ENCODE measurements at regions not wholly inside any gene's neighbourhood (a gene's known extent, or its start where the extent isn't known, plus 50 kb on each side); places are given as distances from the start of the nearest gene placed in this dataset.

DNA sequence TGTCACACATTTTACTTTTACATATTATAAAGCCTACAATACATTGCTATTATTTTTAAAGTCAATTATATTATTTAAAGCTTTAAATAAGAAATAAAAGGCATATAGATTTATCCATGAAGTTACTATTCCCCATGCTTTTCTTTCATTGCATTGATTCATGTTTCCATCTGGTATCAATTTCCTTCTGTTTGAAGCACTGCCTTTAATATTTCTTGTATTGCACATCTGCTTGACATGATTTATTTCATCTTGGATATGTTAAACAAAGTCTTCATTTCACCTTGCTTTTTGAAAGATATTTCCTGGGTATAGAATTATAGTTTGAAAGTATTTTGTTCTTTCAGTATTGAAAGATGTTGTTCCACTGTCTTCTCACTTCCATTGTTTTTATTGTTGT is 174.3 kb upstream of the MBNL1 start:
- Histone ChIP-seq H2AK5ac (ENCODE audit: low read depth, low read length) (no peak overlapping the region), H2AFZ (ENCODE audit: low read length) (no peak overlapping the region), H2BK20ac (ENCODE audit: low read length) (no peak overlapping the region), H2BK120ac (replicated peaks; ENCODE audit: low read depth, low read length) (no peak overlapping the region), H4K5ac (ENCODE audit: insufficient read length, low read depth, low read length) (no peak overlapping the region), H2BK12ac (ENCODE audit: low read depth, low read length) (no peak overlapping the region), H3K27me3 (replicated peaks in 1 of 4; ENCODE audit: control insufficient read depth in 3 of 4, extremely low read depth in 1 of 4, insufficient read depth in 3 of 4, low read length in 3 of 4) (no peaks in the 10 kb centered on the region), H4K8ac (ENCODE audit: extremely low read depth, insufficient read depth, low read length) (no peak overlapping the region), H3K56ac (replicated peaks; ENCODE audit: insufficient read length, low read depth, low read length) (no peak overlapping the region), H3K4me2 (ENCODE audit: insufficient read depth in 1 of 2, low read depth in 2 of 2, low read length in 2 of 2) (no peak overlapping the region), H2BK5ac (ENCODE audit: low read depth, low read length) (no peak overlapping the region), H3K4ac (replicated peaks; ENCODE audit: insufficient read length, low read depth, low read length) (no peak overlapping the region), H3K9ac (replicated peaks in 1 of 4; ENCODE audit: extremely low read depth in 1 of 4, low read depth in 3 of 4, low read length in 3 of 4) (no peak overlapping the region), H2BK15ac (ENCODE audit: low read length) (no peak overlapping the region), H3K4me3 (ENCODE audit: extremely low read depth in 1 of 4, insufficient read depth in 2 of 4, low read depth in 3 of 4, low read length in 4 of 4) (no peak overlapping the region), H3K18ac (ENCODE audit: extremely low read depth, low read length) (no peak overlapping the region), H3K9me3 (ENCODE audit: insufficient read depth in 2 of 2, low read depth in 1 of 2, low read length in 1 of 2) (no peaks in the 10 kb centered on the region), H3K27ac (ENCODE audit: low read depth, low read length) (no peak overlapping the region), H3K79me2 (ENCODE audit: control insufficient read depth in 1 of 2, insufficient read depth in 2 of 2, low read length in 2 of 2) (no peaks in the 10 kb centered on the region), H3K23ac (ENCODE audit: insufficient read length) (no peak overlapping the region), H4K91ac (replicated peaks; ENCODE audit: insufficient read length, low read length) (no peak overlapping the region), H3K36me3 (ENCODE audit: control insufficient read depth in 2 of 4, insufficient read depth in 4 of 4, low read length in 3 of 4) (no peaks in the 10 kb centered on the region), H3K79me1 (ENCODE audit: low read depth, low read length) (no peaks in the 10 kb centered on the region), H4K20me1 (replicated peaks in 1 of 2; ENCODE audit: control insufficient read depth in 1 of 2, insufficient read depth in 2 of 2, low read length in 2 of 2) (no peaks in the 10 kb centered on the region), H3K4me1 (replicated peaks in 1 of 4; ENCODE audit: control insufficient read depth in 3 of 4, insufficient read depth in 4 of 4, low read length in 3 of 4) (no peaks in the 10 kb centered on the region), H3K23me2 (ENCODE audit: low read depth, low read length) (no peaks in the 10 kb centered on the region), H3K14ac (ENCODE audit: insufficient read length) (no peak overlapping the region)
- ChIA-PET POLR2A (ENCODE audit: partially characterized antibody) (no interaction called here), CTCF (ENCODE audit: partially characterized antibody) (interaction anchor here (0.6 kb wide), 1 partner anchor 10 kb away, joined by 3 read pairs; no protein-coding TSS in a partner anchor)
- FAIRE-seq (no peak), DNase-seq (ENCODE audit: low read depth in 1 of 2, low spot score in 2 of 2) (no peak)
- no peak for TF ChIP-seq KDM1A (IDR thresholded peaks at IDR 0.05; ENCODE audit: borderline replicate concordance, low read length)
- TF ChIP-seq CBX8 (IDR thresholded peaks at IDR 0.05; ENCODE audit: borderline replicate concordance, low read depth, low read length), result no peak
- TF ChIP-seq, protein P1, sequence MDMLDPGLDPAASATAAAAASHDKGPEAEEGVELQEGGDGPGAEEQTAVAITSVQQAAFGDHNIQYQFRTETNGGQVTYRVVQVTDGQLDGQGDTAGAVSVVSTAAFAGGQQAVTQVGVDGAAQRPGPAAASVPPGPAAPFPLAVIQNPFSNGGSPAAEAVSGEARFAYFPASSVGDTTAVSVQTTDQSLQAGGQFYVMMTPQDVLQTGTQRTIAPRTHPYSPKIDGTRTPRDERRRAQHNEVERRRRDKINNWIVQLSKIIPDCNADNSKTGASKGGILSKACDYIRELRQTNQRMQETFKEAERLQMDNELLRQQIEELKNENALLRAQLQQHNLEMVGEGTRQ (IDR thresholded peaks at IDR 0.05; ENCODE audit: low read length), result no peak
- no peak for TF ChIP-seq CREB1 (IDR thresholded peaks at IDR 0.05)
- TF ChIP-seq, protein P2, sequence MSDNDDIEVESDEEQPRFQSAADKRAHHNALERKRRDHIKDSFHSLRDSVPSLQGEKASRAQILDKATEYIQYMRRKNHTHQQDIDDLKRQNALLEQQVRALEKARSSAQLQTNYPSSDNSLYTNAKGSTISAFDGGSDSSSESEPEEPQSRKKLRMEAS (IDR thresholded peaks at IDR 0.05), result no peak
- TF ChIP-seq RAD21 (IDR thresholded peaks at IDR 0.05 in 1 of 2, conservative IDR thresholded peaks at IDR 0.05 in 1 of 2; ENCODE audit: low read depth in 2 of 2, low read length in 2 of 2), result no peak
- TF ChIP-seq NANOG (IDR thresholded peaks at IDR 0.05; ENCODE audit: insufficient read depth, low read depth, low read length, poor library complexity, severe bottlenecking), result no peak
- no peak for TF ChIP-seq JUND (IDR thresholded peaks at IDR 0.05; ENCODE audit: low read length)
- TF ChIP-seq KDM5A (IDR thresholded peaks at IDR 0.05; ENCODE audit: low read length), result no peak
